ENCODE measurements at regions not wholly inside any gene's neighbourhood (a gene's known extent, or its start where the extent isn't known, plus 50 kb on each side); places are given as distances from the start of the nearest gene placed in this dataset.

DNA sequence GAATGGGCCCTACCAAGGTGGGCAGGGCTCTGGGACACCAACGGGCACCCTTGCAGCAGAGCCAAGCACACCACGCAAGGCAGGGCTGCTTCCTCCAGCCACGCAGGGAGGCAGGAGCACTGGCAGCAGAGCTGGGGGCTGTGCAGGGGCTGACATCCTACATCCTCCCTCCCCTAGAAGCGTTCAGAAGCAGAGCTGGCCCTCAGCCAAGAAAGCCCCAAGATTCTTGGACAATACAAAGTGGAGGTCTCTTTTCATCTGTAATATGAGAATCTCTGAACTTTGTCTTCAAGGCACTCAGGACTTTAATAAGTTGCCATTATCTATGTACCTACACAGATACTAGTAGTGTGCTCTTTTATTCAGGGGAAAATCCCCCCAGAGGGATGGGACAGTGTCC, 128.1 kb upstream of the AGAP1 start:
- WGBS (ENCODE audit: low lambda C conversion rate, missing lambda C conversion rate), result 70% methylated on average over 4 of the region's 4 CpGs
- Histone ChIP-seq H3K4me2 (no peak overlapping the region), H3K27me3 (peaks cover 4% of the 10 kb centered on the region), H2AFZ (no peak overlapping the region), H4K20me1 (ENCODE audit: insufficient read depth, poor library complexity, severe bottlenecking) (no peaks in the 10 kb centered on the region), H3K79me2 (no peaks in the 10 kb centered on the region), H3K4me1 (ENCODE audit: insufficient read depth) (no peaks in the 10 kb centered on the region), H3K27ac (no peak overlapping the region), H3K4me3 (no peak overlapping the region), H3K9me2 (replicated peaks; ENCODE audit: insufficient read depth) (no peaks in the 10 kb centered on the region), H3K9me3 (ENCODE audit: low read depth) (no peaks in the 10 kb centered on the region), H3K36me3 (replicated peaks; ENCODE audit: insufficient read depth, low read depth) (no peaks in the 10 kb centered on the region)
- TF ChIP-seq, protein P1, sequence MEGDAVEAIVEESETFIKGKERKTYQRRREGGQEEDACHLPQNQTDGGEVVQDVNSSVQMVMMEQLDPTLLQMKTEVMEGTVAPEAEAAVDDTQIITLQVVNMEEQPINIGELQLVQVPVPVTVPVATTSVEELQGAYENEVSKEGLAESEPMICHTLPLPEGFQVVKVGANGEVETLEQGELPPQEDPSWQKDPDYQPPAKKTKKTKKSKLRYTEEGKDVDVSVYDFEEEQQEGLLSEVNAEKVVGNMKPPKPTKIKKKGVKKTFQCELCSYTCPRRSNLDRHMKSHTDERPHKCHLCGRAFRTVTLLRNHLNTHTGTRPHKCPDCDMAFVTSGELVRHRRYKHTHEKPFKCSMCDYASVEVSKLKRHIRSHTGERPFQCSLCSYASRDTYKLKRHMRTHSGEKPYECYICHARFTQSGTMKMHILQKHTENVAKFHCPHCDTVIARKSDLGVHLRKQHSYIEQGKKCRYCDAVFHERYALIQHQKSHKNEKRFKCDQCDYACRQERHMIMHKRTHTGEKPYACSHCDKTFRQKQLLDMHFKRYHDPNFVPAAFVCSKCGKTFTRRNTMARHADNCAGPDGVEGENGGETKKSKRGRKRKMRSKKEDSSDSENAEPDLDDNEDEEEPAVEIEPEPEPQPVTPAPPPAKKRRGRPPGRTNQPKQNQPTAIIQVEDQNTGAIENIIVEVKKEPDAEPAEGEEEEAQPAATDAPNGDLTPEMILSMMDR (IDR thresholded peaks at IDR 0.05; ENCODE audit: poor library complexity), result no peak
- TF ChIP-seq EZH2phosphoT487 (IDR thresholded peaks at IDR 0.05; ENCODE audit: low read depth, severe bottlenecking, unreplicated experiment) (no peak), EZH2 (IDR thresholded peaks at IDR 0.05; ENCODE audit: borderline replicate concordance) (no peak)
- peak; percentile 12 for DNase-seq (ENCODE audit: low spot score)

DNA sequence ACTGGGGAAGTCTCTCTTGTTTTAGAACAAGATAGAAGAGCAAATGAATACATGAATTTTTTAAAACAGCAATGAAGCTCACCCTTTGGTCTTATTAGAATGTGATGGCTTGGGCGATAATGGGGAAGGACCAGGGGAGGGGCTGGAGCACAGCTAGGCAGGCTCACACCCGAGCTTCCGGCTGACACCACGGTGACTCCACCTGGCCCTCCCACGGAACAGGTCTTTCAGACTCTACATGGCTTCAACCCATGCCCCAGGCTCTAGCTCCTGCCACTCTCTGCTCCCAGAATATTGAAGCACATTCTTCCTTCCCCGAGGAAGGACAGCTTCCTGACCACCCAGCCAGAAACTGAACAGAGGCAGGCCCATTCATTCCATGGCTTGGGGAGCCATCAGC, 127.5 kb upstream of the AGAP1 start:
- Histone ChIP-seq H3K27me3 (no peaks in the 10 kb centered on the region), H2AFZ (no peak overlapping the region), H3K4me3 (no peak overlapping the region), H3K9me2 (replicated peaks; ENCODE audit: insufficient read depth) (no peaks in the 10 kb centered on the region), H3K9me3 (ENCODE audit: low read depth) (no peaks in the 10 kb centered on the region), H3K4me2 (no peak overlapping the region), H3K27ac (no peak overlapping the region), H3K36me3 (replicated peaks; ENCODE audit: insufficient read depth, low read depth) (no peaks in the 10 kb centered on the region), H3K79me2 (no peaks in the 10 kb centered on the region), H4K20me1 (ENCODE audit: insufficient read depth, poor library complexity, severe bottlenecking) (no peaks in the 10 kb centered on the region), H3K4me1 (ENCODE audit: insufficient read depth) (no peaks in the 10 kb centered on the region)
- 74% methylated on average over 6 of the region's 6 CpGs for whole genome bisulfite sequencing (ENCODE audit: low lambda C conversion rate, missing lambda C conversion rate)
- DNase-seq (ENCODE audit: low spot score), result no peak
- TF ChIP-seq EZH2phosphoT487 (IDR thresholded peaks at IDR 0.05; ENCODE audit: low read depth, severe bottlenecking, unreplicated experiment) (no peak), EZH2 (IDR thresholded peaks at IDR 0.05; ENCODE audit: borderline replicate concordance) (no peak)
- TF ChIP-seq, protein P1 (IDR thresholded peaks at IDR 0.05; ENCODE audit: poor library complexity), result no peak

DNA sequence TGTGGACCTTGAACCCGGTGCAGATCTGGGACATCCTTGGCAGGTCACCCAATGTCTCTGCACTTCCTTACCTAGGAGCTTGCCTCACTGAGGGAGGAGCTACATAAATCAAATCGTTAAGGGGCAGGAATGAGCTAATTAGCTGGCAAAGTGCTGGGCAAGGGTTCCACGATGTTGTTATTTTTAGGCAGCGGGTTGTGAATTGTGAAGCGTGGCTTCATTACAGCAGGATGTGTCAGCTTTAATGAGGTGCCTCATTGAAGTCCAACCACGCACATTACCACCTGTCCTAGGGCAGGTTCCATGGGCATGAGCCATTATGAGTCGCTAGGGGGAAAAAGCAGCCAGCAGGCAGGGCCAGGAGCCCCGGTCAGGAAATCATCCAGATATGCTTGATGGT, 127.0 kb upstream of the AGAP1 start:
- Histone ChIP-seq H4K20me1 (ENCODE audit: insufficient read depth, poor library complexity, severe bottlenecking) (no peaks in the 10 kb centered on the region), H3K27me3 (no peaks in the 10 kb centered on the region), H3K9me3 (ENCODE audit: low read depth) (no peaks in the 10 kb centered on the region), H3K4me3 (no peak overlapping the region), H3K27ac (no peak overlapping the region), H2AFZ (no peak overlapping the region), H3K36me3 (replicated peaks; ENCODE audit: insufficient read depth, low read depth) (no peaks in the 10 kb centered on the region), H3K4me1 (ENCODE audit: insufficient read depth) (no peaks in the 10 kb centered on the region), H3K79me2 (no peaks in the 10 kb centered on the region), H3K9me2 (replicated peaks; ENCODE audit: insufficient read depth) (no peaks in the 10 kb centered on the region), H3K4me2 (no peak overlapping the region)
- TF ChIP-seq EZH2phosphoT487 (IDR thresholded peaks at IDR 0.05; ENCODE audit: low read depth, severe bottlenecking, unreplicated experiment), result no peak
- TF ChIP-seq, protein P1 (IDR thresholded peaks at IDR 0.05; ENCODE audit: poor library complexity), result no peak
- TF ChIP-seq EZH2 (IDR thresholded peaks at IDR 0.05; ENCODE audit: borderline replicate concordance), result no peak
- DNase-seq (ENCODE audit: low spot score), result no peak
- 89% methylated on average over 8 of the region's 8 CpGs for WGBS (ENCODE audit: low lambda C conversion rate, missing lambda C conversion rate)

DNA sequence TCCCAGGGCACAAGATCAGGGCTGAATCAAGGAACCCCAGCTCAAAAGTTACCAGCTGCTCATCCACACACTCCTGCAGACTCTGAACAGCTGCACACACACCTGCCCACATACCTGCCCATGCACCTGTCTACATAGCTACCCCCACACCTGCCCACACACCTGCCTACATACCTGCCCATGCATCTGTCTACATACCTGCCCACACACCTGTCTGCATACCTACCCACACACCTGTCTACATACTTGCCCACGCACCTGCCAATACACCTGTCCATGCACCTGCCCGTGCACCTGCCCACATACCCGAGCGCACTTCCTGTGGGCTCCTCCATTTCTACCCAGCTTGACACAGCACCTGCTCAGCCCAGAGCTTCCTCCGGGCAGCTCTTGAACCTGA, 122.8 kb upstream of the AGAP1 start:
- Histone ChIP-seq H3K9me3 (ENCODE audit: low read depth) (no peaks in the 10 kb centered on the region), H3K27me3 (no peaks in the 10 kb centered on the region), H3K36me3 (replicated peaks; ENCODE audit: insufficient read depth, low read depth) (no peaks in the 10 kb centered on the region), H3K79me2 (no peaks in the 10 kb centered on the region), H3K27ac (no peak overlapping the region), H3K4me3 (no peak overlapping the region), H3K4me2 (no peak overlapping the region), H3K9me2 (replicated peaks; ENCODE audit: insufficient read depth) (no peaks in the 10 kb centered on the region), H2AFZ (no peak overlapping the region), H3K4me1 (ENCODE audit: insufficient read depth) (no peaks in the 10 kb centered on the region), H4K20me1 (ENCODE audit: insufficient read depth, poor library complexity, severe bottlenecking) (no peaks in the 10 kb centered on the region)
- no peak for DNase-seq (ENCODE audit: low spot score)
- 97% methylated on average over 5 of the region's 5 CpGs for WGBS (ENCODE audit: low lambda C conversion rate, missing lambda C conversion rate)
- TF ChIP-seq, protein P1 (IDR thresholded peaks at IDR 0.05; ENCODE audit: poor library complexity), result no peak
- no peak for TF ChIP-seq EZH2phosphoT487 (IDR thresholded peaks at IDR 0.05; ENCODE audit: low read depth, severe bottlenecking, unreplicated experiment)
- TF ChIP-seq EZH2 (IDR thresholded peaks at IDR 0.05; ENCODE audit: borderline replicate concordance), result no peak

Data from hepatocyte (in vitro differentiated cells).